K562 (cell line): ENCODE measurements at regions not wholly inside any gene's neighbourhood (a gene's known extent, or its start where the extent isn't known, plus 50 kb on each side); places are given as distances from the start of the nearest gene placed in this dataset.

ENCODE experiments used
- ATAC-seq: fragments of 200-7000 bp; cut with Tn5 transposase; 3 replicates; pipeline ENCODE4 v1.9.1; 2020; ENCODE audit warnings: moderate library complexity
- BruUV-seq: library from RNA; stranded (reverse); fragments of 400-500 nt; replicated peaks from 2 replicates; lab custom pipeline; 2021; lab: Mats Ljungman, UMichigan
- CTCF ChIA-PET: fragments of 300-600 bp; formaldehyde crosslinking; extraction: SDS; loops from one replicate; lab custom pipeline; 2021; ENCODE audit warnings: low intra/inter-chr PET ratio; lab: Yijun Ruan, JAX
- POLR2A ChIA-PET: fragments of 300-600, 350-650 bp; sonication (Branson Sonifier 250); formaldehyde crosslinking; extraction: SDS; loops from one replicate; lab custom pipeline; 2021; ENCODE audit warnings: antibody characterized with exemption, inconsistent platforms; lab: Yijun Ruan, JAX
- DNase-seq, 4 experiments: peaks; one replicate each; pipeline versions ENCODE4 v3.0.0 to v3.0.0-alpha.2; 2011 to 2018; ENCODE audit warnings: low spot score in 3 of 4, mixed read lengths in 3 of 4; ENCODE audit errors: extremely low read depth in 1 of 4
- FAIRE-seq: peaks from 2 replicates; lab custom pipeline; 2011; peaks lifted over from hg19 to GRCh38; lab: Jason Lieb, UNC
- H2AFZ ChIP-seq: 2 replicates; pipeline ENCODE4 v1.6.0; 2011; ENCODE audit warnings: low read depth, low read length, control low read depth, inconsistent platforms
- H3K27ac ChIP-seq: fragments of 200-600 bp; 3 replicates; pipeline ENCODE4 v1.8.0; 2011; ENCODE audit warnings: low read depth, mild to moderate bottlenecking, control low read depth, inconsistent platforms, low read length, moderate library complexity, mixed read lengths; ENCODE audit errors: extremely low read depth
- H3K27me3 ChIP-seq, 2 experiments: fragments of 300-600 bp in 1 of 2; 2 replicates in 1 of 2; 3 replicates in 1 of 2; pipeline versions ENCODE4 v1.6.0 to v1.8.0; 2011; ENCODE audit warnings: inconsistent platforms in 2 of 2, low read length in 2 of 2, mild to moderate bottlenecking in 1 of 2, mixed read lengths in 1 of 2, moderate library complexity in 1 of 2; ENCODE audit not compliant: control insufficient read depth in 2 of 2, insufficient read depth in 2 of 2
- H3K36me3 ChIP-seq: fragments of 300-600 bp; 3 replicates; pipeline ENCODE4 v1.8.0; 2011; ENCODE audit warnings: mild to moderate bottlenecking, low read length, inconsistent platforms; ENCODE audit not compliant: control insufficient read depth, insufficient read depth
- H3K4me1 ChIP-seq, 2 experiments: fragments of 200-600 bp in 1 of 2; replicated peaks in 1 of 2; 2 replicates in 1 of 2; 3 replicates in 1 of 2; pipeline versions ENCODE4 v1.5.1 to v1.8.0; 2011; ENCODE audit warnings: inconsistent platforms in 2 of 2, low read length in 2 of 2, mild to moderate bottlenecking in 1 of 2, mixed read lengths in 1 of 2, moderate library complexity in 1 of 2; ENCODE audit not compliant: control insufficient read depth in 2 of 2, insufficient read depth in 2 of 2
- H3K4me2 ChIP-seq: 2 replicates; pipeline ENCODE4 v1.6.1; 2011; ENCODE audit warnings: low read length, control low read depth, inconsistent platforms, mixed read lengths; ENCODE audit not compliant: insufficient read depth
- H3K4me3 ChIP-seq: fragments of 200-600 bp; sonication (generic), shearing (Covaris generic); 2 replicates; pipeline ENCODE4 v1.5.1; 2016; ENCODE audit warnings: control low read depth, inconsistent platforms
- H3K79me2 ChIP-seq: fragments of 200-600 bp; 3 replicates; pipeline ENCODE4 v1.8.0; 2011; ENCODE audit warnings: low read length, inconsistent platforms; ENCODE audit not compliant: control insufficient read depth, insufficient read depth
- H3K9ac ChIP-seq, 2 experiments: 2 replicates each; pipeline versions ENCODE4 v1.6.0 to v1.6.1; 2011; ENCODE audit warnings: low read depth in 2 of 2, low read length in 2 of 2, control low read depth in 1 of 2, inconsistent platforms in 1 of 2, mild to moderate bottlenecking in 1 of 2, mixed read lengths in 1 of 2; ENCODE audit not compliant: insufficient read depth in 1 of 2
- H3K9me1 ChIP-seq: one replicate; pipeline ENCODE4 v1.6.0; 2011; ENCODE audit warnings: inconsistent platforms, mild to moderate bottlenecking, low read length, moderate library complexity; ENCODE audit not compliant: control insufficient read depth, insufficient read depth
- H3K9me3 ChIP-seq: replicated peaks from 2 replicates; pipeline ENCODE4 v1.5.1; 2011; ENCODE audit warnings: low read depth, low read length, inconsistent platforms; ENCODE audit not compliant: control insufficient read depth, insufficient read depth
- H4K20me1 ChIP-seq: replicated peaks from 2 replicates; pipeline ENCODE4 v1.6.1; 2011; ENCODE audit warnings: low read length, inconsistent platforms, mixed read lengths; ENCODE audit not compliant: control insufficient read depth, insufficient read depth
- BHLHE40 ChIP-seq: IDR thresholded peaks from 2 replicates; pipeline ENCODE4 v1.6.1; 2011; ENCODE audit warnings: low read length, improper control_type of control experiment
- CEBPG ChIP-seq, 3 experiments: fragments of 200-800 bp in 1 of 3; sonication (Bioruptor generic) in 1 of 3; sonication (generic) in 1 of 3; formaldehyde crosslinking in 1 of 3; IDR thresholded peaks in 2 of 3; conservative IDR thresholded peaks in 1 of 3; 2 replicates each; pipeline versions ENCODE4 v1.6.1 to v1.8.0; 2016 to 2022; ENCODE audit warnings: missing compliant biosample characterization in 2 of 3, missing genetic modification characterization in 2 of 3, mild to moderate bottlenecking in 1 of 3, missing genetic modification reagents in 1 of 3
- CREB1 ChIP-seq, 2 experiments: sonication (generic) in 1 of 2; formaldehyde crosslinking in 1 of 2; IDR thresholded peaks; 2 replicates each; pipeline versions ENCODE4 v1.6.1 to v1.8.0; 2012 to 2022; ENCODE audit warnings: inconsistent platforms in 1 of 2, mild to moderate bottlenecking in 1 of 2, missing genetic modification reagents in 1 of 2, moderate library complexity in 1 of 2
- CREBBP ChIP-seq: IDR thresholded peaks from one replicate; pipeline ENCODE4 v1.6.1; 2012; ENCODE audit warnings: low read depth, mild to moderate bottlenecking, control low read depth, inconsistent platforms, low read length
- ETV6 ChIP-seq, 3 experiments: fragments of 150-350 bp in 1 of 3; sonication (generic) in 1 of 3; formaldehyde crosslinking in 1 of 3; IDR thresholded peaks; 2 replicates each; pipeline versions ENCODE4 v1.6.1 to v1.8.0; 2014 to 2022; ENCODE audit warnings: borderline replicate concordance in 2 of 3, low read depth in 2 of 3, antibody characterized with exemption in 1 of 3, low read length in 1 of 3, mild to moderate bottlenecking in 1 of 3, missing genetic modification reagents in 1 of 3
- GTF2A2 ChIP-seq: IDR thresholded peaks from 2 replicates; pipeline ENCODE4 v1.6.1; 2016; ENCODE audit warnings: mild to moderate bottlenecking, missing genetic modification characterization, missing compliant biosample characterization
- MAFG ChIP-seq: fragments of 450-650 bp; conservative IDR thresholded peaks from 2 replicates; pipeline ENCODE4 v1.6.1; 2016; ENCODE audit warnings: missing genetic modification characterization, missing compliant biosample characterization
- MAFK ChIP-seq: IDR thresholded peaks from 2 replicates; pipeline ENCODE4 v1.6.1; 2011; ENCODE audit warnings: low read length, improper control_type of control experiment
- NFXL1 ChIP-seq: fragments of 450-650 bp; formaldehyde crosslinking; IDR thresholded peaks from 2 replicates; pipeline ENCODE4 v1.4.0; 2021; ENCODE audit warnings: mild to moderate bottlenecking
- PRPF4 ChIP-seq: fragments of 200-400 bp; formaldehyde crosslinking; IDR thresholded peaks from one replicate; pipeline ENCODE4 v1.6.1; 2017; ENCODE audit warnings: low read length, low read depth, mild to moderate bottlenecking; ENCODE audit not compliant: insufficient read depth, poor library complexity, severe bottlenecking
- SPI1 ChIP-seq: IDR thresholded peaks from 2 replicates; pipeline ENCODE4 v1.6.1; 2011; ENCODE audit warnings: low read depth, low read length, control low read depth, borderline replicate concordance
- STAG1 ChIP-seq: sonication (generic); formaldehyde crosslinking; IDR thresholded peaks from 2 replicates; pipeline ENCODE4 v1.5.0; 2020; ENCODE audit warnings: missing genetic modification reagents, borderline replicate concordance
- STAT5A ChIP-seq: IDR thresholded peaks from 2 replicates; pipeline ENCODE4 v1.6.1; 2012; ENCODE audit warnings: low read length, inconsistent platforms, borderline replicate concordance
- ZBTB1 ChIP-seq: sonication (generic); formaldehyde crosslinking; IDR thresholded peaks from 2 replicates; pipeline ENCODE4 v1.8.1; 2023; ENCODE audit warnings: missing genetic modification reagents, low read depth, mild to moderate bottlenecking, borderline replicate concordance
- ZFPM2 ChIP-seq: fragments of 250-450 bp; sonication (Bioruptor Pico); IDR thresholded peaks from 2 replicates; pipeline ENCODE4 v1.5.1; 2022; ENCODE audit warnings: mild to moderate bottlenecking
- ZNF280A ChIP-seq: fragments of 450-650 bp; IDR thresholded peaks from 2 replicates; pipeline ENCODE4 v1.6.1; 2018; ENCODE audit warnings: mild to moderate bottlenecking, low read depth; ENCODE audit not compliant: partially characterized antibody
- ZNF586 ChIP-seq: fragments of 450-650 bp; formaldehyde crosslinking; conservative IDR thresholded peaks from 2 replicates; pipeline ENCODE4 v1.4.0; 2020; ENCODE audit warnings: mild to moderate bottlenecking, moderate library complexity
- in situ Hi-C: fragments of 300-500 bp; cut with MboI; formaldehyde crosslinking; loops from 4 replicates; pipeline ENCODE4 v1.15.0; 2018; ENCODE audit warnings: inconsistent platforms, mixed read lengths
- intact Hi-C: fragments of 100-400 bp; cut with micrococcal nuclease; formaldehyde crosslinking; loops from 2 replicates; pipeline ENCODE4 v1.14.2; 2022

GRCh38 chr1:222250376-222250775 is 297.5 kb downstream of the HHIPL2 start:
- POLR2A ChIA-PET = no interaction called here
- H3K27me3 ChIP-seq = no peaks in the 10 kb centered on the region
- H2AFZ ChIP-seq = no peak overlapping the region
- CTCF ChIA-PET = no interaction called here
- no peaks in the 10 kb centered on the region for H4K20me1 ChIP-seq
- no peaks in the 10 kb centered on the region for H3K9me1 ChIP-seq
- ATAC-seq = no peak
- no peaks in the 10 kb centered on the region for H3K79me2 ChIP-seq
- in situ Hi-C loops (no loop called here), intact Hi-C loops (no loop called here)
- no peak overlapping the region for H3K4me2 ChIP-seq
- no peak for DNase-seq
- H3K36me3 ChIP-seq = no peaks in the 10 kb centered on the region
- H3K27ac ChIP-seq = no peak overlapping the region
- H3K4me3 ChIP-seq = no peak overlapping the region
- BruUV-seq = no TSS peak
- no peaks in the 10 kb centered on the region for H3K4me1 ChIP-seq
- H3K9me3 ChIP-seq = no peaks in the 10 kb centered on the region
- no peak for FAIRE-seq
- H3K9ac ChIP-seq = no peak overlapping the region
- TF ChIP-seq CREB1 (IDR thresholded peaks at IDR 0.05) = no peak
- no peak for TF ChIP-seq CREB1 (CRISPR knock-in tag; IDR thresholded peaks at IDR 0.05)
- TF ChIP-seq ZNF586 (CRISPR knock-in tag) = no peak
- no peak for TF ChIP-seq CEBPG (CRISPR knock-in tag; IDR thresholded peaks at IDR 0.05)
- no peak for TF ChIP-seq CEBPG (tag; conservative IDR thresholded peaks at IDR 0.05 in 1 of 2, IDR thresholded peaks at IDR 0.05 in 1 of 2)
- no peak for TF ChIP-seq PRPF4
- no peak for TF ChIP-seq MAFK
- no peak for TF ChIP-seq NFXL1 (CRISPR knock-in tag)
- no peak for TF ChIP-seq SPI1
- no peak for TF ChIP-seq ZFPM2
- no peak for TF ChIP-seq BHLHE40
- TF ChIP-seq ETV6 (IDR thresholded peaks at IDR 0.05; ENCODE audit: borderline replicate concordance in 1 of 2, low read depth in 2 of 2, low read length in 1 of 2) = no peak
- no peak for TF ChIP-seq ETV6 (CRISPR knock-in tag; IDR thresholded peaks at IDR 0.05; ENCODE audit: borderline replicate concordance)
- TF ChIP-seq GTF2A2 (tag) = no peak
- TF ChIP-seq MAFG (tag) = no peak
- no peak for TF ChIP-seq STAG1 (CRISPR knock-in tag)
- TF ChIP-seq STAT5A = no peak
- TF ChIP-seq ZBTB1 (CRISPR knock-in tag) = no peak
- TF ChIP-seq CREBBP = no peak
- TF ChIP-seq ZNF280A = no peak
